ENCODE measurements at regions not wholly inside any gene's neighbourhood (a gene's known extent, or its start where the extent isn't known, plus 50 kb on each side); places are given as distances from the start of the nearest gene placed in this dataset.

DNA sequence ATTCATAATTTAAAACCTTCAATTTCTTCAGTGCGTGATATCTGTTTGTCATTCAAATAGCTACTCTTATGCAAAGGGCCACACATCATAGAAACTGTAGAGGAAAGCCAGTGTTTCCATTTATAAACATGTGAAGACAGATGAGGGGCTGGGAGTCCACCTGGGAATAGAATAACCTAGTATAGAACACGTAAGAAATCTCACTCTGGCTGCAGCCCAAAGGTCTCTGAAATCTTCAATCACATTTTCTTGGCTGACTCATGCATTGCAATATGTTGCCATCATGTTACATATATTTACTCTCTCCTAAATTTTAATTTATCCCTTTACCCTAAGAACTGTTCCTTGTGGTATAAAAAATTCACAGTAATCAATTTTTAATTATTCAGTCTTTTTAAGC lies 123.2 kb downstream of the ELOVL4 start:
- TF ChIP-seq SUZ12 (IDR thresholded peaks at IDR 0.05; ENCODE audit: low read length): no peak
- no peak for TF ChIP-seq NANOG (IDR thresholded peaks at IDR 0.05; ENCODE audit: insufficient read depth, low read depth, low read length, poor library complexity, severe bottlenecking)
- TF ChIP-seq, protein P1, sequence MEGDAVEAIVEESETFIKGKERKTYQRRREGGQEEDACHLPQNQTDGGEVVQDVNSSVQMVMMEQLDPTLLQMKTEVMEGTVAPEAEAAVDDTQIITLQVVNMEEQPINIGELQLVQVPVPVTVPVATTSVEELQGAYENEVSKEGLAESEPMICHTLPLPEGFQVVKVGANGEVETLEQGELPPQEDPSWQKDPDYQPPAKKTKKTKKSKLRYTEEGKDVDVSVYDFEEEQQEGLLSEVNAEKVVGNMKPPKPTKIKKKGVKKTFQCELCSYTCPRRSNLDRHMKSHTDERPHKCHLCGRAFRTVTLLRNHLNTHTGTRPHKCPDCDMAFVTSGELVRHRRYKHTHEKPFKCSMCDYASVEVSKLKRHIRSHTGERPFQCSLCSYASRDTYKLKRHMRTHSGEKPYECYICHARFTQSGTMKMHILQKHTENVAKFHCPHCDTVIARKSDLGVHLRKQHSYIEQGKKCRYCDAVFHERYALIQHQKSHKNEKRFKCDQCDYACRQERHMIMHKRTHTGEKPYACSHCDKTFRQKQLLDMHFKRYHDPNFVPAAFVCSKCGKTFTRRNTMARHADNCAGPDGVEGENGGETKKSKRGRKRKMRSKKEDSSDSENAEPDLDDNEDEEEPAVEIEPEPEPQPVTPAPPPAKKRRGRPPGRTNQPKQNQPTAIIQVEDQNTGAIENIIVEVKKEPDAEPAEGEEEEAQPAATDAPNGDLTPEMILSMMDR (IDR thresholded peaks at IDR 0.05; ENCODE audit: control extremely low read depth in 1 of 3, insufficient read depth in 1 of 3, low read depth in 1 of 3, low read length in 3 of 3): no peak
- no peak for TF ChIP-seq KDM1A (IDR thresholded peaks at IDR 0.05; ENCODE audit: borderline replicate concordance, low read length)

Data from H1 (cell line).